ENCODE measurements at regions not wholly inside any gene's neighbourhood (a gene's known extent, or its start where the extent isn't known, plus 50 kb on each side); places are given as distances from the start of the nearest gene placed in this dataset.

- no peak for TF ChIP-seq CTCF (IDR thresholded peaks at IDR 0.05)
- no peak for TF ChIP-seq ZFX (IDR thresholded peaks at IDR 0.05; ENCODE audit: borderline replicate concordance)
Observed at GRCh38 chrX:146581981-146582712, 227.4 kb upstream of the CXorf51B start.
